ENCODE measurements at regions not wholly inside any gene's neighbourhood (a gene's known extent, or its start where the extent isn't known, plus 50 kb on each side); places are given as distances from the start of the nearest gene placed in this dataset.
A peak's percentile ranks its signal among the peaks of the same experiment; 100 is the strongest.

DNA sequence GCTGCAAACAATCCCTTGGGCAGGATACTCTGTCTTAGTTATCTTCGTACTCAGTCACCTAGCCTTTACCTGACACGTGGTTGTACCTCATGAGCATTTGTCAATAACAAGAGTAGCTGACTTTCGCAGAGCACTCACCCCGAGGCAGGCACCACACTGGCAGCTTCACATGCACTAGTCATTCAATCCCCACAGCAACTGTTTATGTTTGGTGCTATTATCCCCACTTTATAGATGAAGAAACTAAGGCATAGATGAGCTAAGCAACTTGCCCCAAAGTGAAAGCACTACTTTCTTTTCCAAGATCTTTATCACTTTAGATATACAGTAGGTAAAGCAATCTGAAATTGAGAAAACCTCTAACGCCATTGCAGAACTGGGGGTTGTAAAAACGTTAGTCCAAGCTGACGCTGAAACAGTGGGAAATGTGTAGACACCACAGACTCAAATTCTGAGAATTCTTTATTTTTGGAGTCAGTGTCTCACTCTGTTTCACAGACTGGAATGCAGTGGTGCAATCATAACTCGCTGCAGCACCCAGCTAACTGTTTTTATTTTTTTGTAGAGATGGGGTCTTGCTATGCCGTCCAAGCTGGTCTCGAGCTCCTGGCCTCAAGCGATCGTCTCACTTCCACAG, 446.0 kb downstream of the FOXO1 start:
- no peaks in the 10 kb centered on the region for H3K27me3 ChIP-seq
- TF ChIP-seq CTCF (IDR thresholded peaks at IDR 0.05) (no peak), POLR2AphosphoS5 (IDR thresholded peaks at IDR 0.05) (no peak), POLR2A (IDR thresholded peaks at IDR 0.05) (no peak), EP300 (IDR thresholded peaks at IDR 0.05) (no peak)
- H3K4me3 ChIP-seq: no peak overlapping the region
- H3K4me1 ChIP-seq: peaks cover 5 to 25% (median 16%) of the 10 kb centered on the region in 4 donors
- no peak for DNase-seq
- H3K9me3 ChIP-seq: no peaks in the 10 kb centered on the region
- WGBS, 5 donors: 76 to 85% (median 84%) methylated on average over 12 of the region's 12 CpGs
- H3K27ac ChIP-seq: peak overlapping the region; percentile 19 to 79 (median 68)
- intact Hi-C loops (cut with DNase I; ENCODE audit: low total_unique reads): no loop called here
- no peaks in the 10 kb centered on the region for H3K36me3 ChIP-seq

DNA sequence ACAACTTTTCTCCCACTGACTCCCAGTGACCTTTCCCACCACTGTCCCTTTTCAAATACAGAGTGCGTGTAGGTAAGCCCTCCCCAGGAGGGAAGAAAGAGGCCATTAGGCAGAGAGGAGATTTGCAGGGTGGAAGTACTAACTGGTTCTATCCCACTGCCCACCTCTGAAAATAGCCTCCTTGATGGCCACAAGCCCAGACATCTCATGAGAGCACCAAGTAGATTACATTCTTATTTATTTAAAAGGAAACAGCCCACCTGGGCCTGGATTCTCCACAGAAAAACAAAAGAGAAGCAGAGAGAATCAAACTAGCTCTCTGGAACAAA, 445.3 kb downstream of the FOXO1 start:
- Histone ChIP-seq H3K4me3 (no peak overlapping the region), H3K27me3 (no peaks in the 10 kb centered on the region), H3K27ac (peak overlapping the region; percentile 18 to 79 (median 68)), H3K9me3 (no peaks in the 10 kb centered on the region), H3K4me1 (peaks cover 5 to 25% (median 16%) of the 10 kb centered on the region in 4 donors), H3K36me3 (no peaks in the 10 kb centered on the region)
- no peak for TF ChIP-seq EP300 (IDR thresholded peaks at IDR 0.05)
- no peak for TF ChIP-seq CTCF (IDR thresholded peaks at IDR 0.05)
- no peak for TF ChIP-seq POLR2A (IDR thresholded peaks at IDR 0.05)
- no peak for TF ChIP-seq POLR2AphosphoS5 (IDR thresholded peaks at IDR 0.05)
- DNase-seq: no peak
- 0 to 94% (median 31%) methylated on average over 1 of the region's 1 CpG for WGBS, 5 donors
- intact Hi-C loops (cut with DNase I; ENCODE audit: low total_unique reads): no loop called here

- H3K27me3 ChIP-seq: no peaks in the 10 kb centered on the region
- intact Hi-C loops (cut with DNase I; ENCODE audit: low total_unique reads): no loop called here
- peak overlapping the region in 4 of 5 donors; percentile 68 to 79 (median 70) for H3K27ac ChIP-seq
- WGBS, 5 donors: 61 to 71% (median 70%) methylated on average over 10 of the region's 10 CpGs
- H3K9me3 ChIP-seq: no peaks in the 10 kb centered on the region
- TF ChIP-seq EP300 (IDR thresholded peaks at IDR 0.05) (peak; percentile 83), POLR2AphosphoS5 (IDR thresholded peaks at IDR 0.05) (peak; percentile 71 to 87 (median 81)), POLR2A (IDR thresholded peaks at IDR 0.05) (no peak)
- DNase-seq: no peak
- H3K4me3 ChIP-seq: no peak overlapping the region
- H3K36me3 ChIP-seq: no peaks in the 10 kb centered on the region
- peaks cover 5 to 25% (median 16%) of the 10 kb centered on the region in 4 donors for H3K4me1 ChIP-seq
Measured at GRCh38 chr13:40221460-40222201, 444.8 kb downstream of the FOXO1 start.

- H3K9me3 ChIP-seq: no peaks in the 10 kb centered on the region
- 82 to 96% (median 89%) methylated on average over 3 of the region's 3 CpGs for WGBS, 5 donors
- no peaks in the 10 kb centered on the region for H3K36me3 ChIP-seq
- H3K27me3 ChIP-seq: no peaks in the 10 kb centered on the region
- peaks cover 5 to 25% (median 16%) of the 10 kb centered on the region in 4 donors for H3K4me1 ChIP-seq
- H3K27ac ChIP-seq: no peak overlapping the region
- no peak for TF ChIP-seq EP300 (IDR thresholded peaks at IDR 0.05)
- TF ChIP-seq CTCF (IDR thresholded peaks at IDR 0.05): no peak
- no peak for TF ChIP-seq POLR2AphosphoS5 (IDR thresholded peaks at IDR 0.05)
- TF ChIP-seq POLR2A (IDR thresholded peaks at IDR 0.05): no peak
- no peak overlapping the region for H3K4me3 ChIP-seq
- no peak for DNase-seq
- intact Hi-C loops (cut with DNase I; ENCODE audit: low total_unique reads): no loop called here
Measured at GRCh38 chr13:40223585-40223984, 442.9 kb downstream of the FOXO1 start.
